Esophagus squamous epithelium (tissue), 5 donors: ENCODE measurements at regions not wholly inside any gene's neighbourhood (a gene's known extent, or its start where the extent isn't known, plus 50 kb on each side); places are given as distances from the start of the nearest gene placed in this dataset.

ENCODE experiments used
- DNase-seq: peaks from one replicate; lab custom pipeline; 2025; lab: John Stamatoyannopoulos, UW
- H3K27ac ChIP-seq, 4 donors: fragments of 200-600 bp; sonication (generic); one replicate each; pipeline ENCODE4 v1.5.1; 2016 to 2019; ENCODE audit warnings: mild to moderate bottlenecking in 1 of 4
- H3K27me3 ChIP-seq, 4 donors: fragments of 200-600 bp; sonication (generic); 1 replicate in 3 of 4; 2 replicates in 1 of 4; pipeline versions ENCODE4 v1.5.1 to v1.6.0; 2017 to 2021; ENCODE audit warnings: antibody characterized with exemption in 1 of 4
- H3K36me3 ChIP-seq, 3 donors: fragments of 200-600 bp; sonication (generic); one replicate each; pipeline ENCODE4 v1.5.1; 2016 to 2019
- H3K4me1 ChIP-seq, 3 donors: fragments of 200-600 bp; sonication (generic); one replicate each; pipeline ENCODE4 v1.5.1; 2017 to 2019
- H3K4me3 ChIP-seq, 4 donors: fragments of 200-600 bp; sonication (generic); 1 replicate in 3 of 4; 2 replicates in 1 of 4; pipeline ENCODE4 v1.5.1; 2016 to 2019; ENCODE audit warnings: mild to moderate bottlenecking in 2 of 4, moderate library complexity in 1 of 4
- H3K9me3 ChIP-seq, 3 donors: fragments of 200-600 bp; sonication (generic); one replicate each; pipeline ENCODE4 v1.5.1; 2016 to 2019
- CTCF ChIP-seq, 6 experiments: fragments of 450-650 bp in 4 of 6; fragments of 200-600 bp in 2 of 6; sonication (generic) in 2 of 6; IDR thresholded peaks; one replicate each; pipeline ENCODE4 v1.5.1; 2016 to 2019; ENCODE audit warnings: antibody characterized with exemption in 6 of 6, mild to moderate bottlenecking in 4 of 6, moderate library complexity in 4 of 6
- POLR2A ChIP-seq, 4 donors: fragments of 450-650 bp; IDR thresholded peaks; one replicate each; pipeline ENCODE4 v1.6.1; 2017; ENCODE audit warnings: antibody characterized with exemption in 4 of 4, mild to moderate bottlenecking in 4 of 4, moderate library complexity in 3 of 4
- WGBS, 2 donors: methylation state at CpG; one replicate each; pipeline ENCODE4 v1.1.5; 2018; 5-methylcytosine and 5-hydroxymethylcytosine counted together
- intact Hi-C: fragments of 100-400 bp; cut with DNase I; formaldehyde crosslinking; loops from one replicate; pipeline ENCODE4 v1.15.0; 2022
- donor health status: DM: yes; HTN: yes; CAD: no.

GRCh38 chrX:125404667-125405160 lies 85.0 kb downstream of the TEX13C start:
- DNase-seq: no peak
- Histone ChIP-seq H3K4me1 (no peaks in the 10 kb centered on the region), H3K4me3 (no peak overlapping the region), H3K36me3 (no peaks in the 10 kb centered on the region), H3K27me3 (no peaks in the 10 kb centered on the region), H3K9me3 (no peaks in the 10 kb centered on the region), H3K27ac (no peak overlapping the region)
- 27 to 50% methylated on average over 1 of the region's 1 CpG for WGBS, 2 donors
- TF ChIP-seq CTCF (IDR thresholded peaks at IDR 0.05) (no peak), POLR2A (IDR thresholded peaks at IDR 0.05) (no peak)
- intact Hi-C loops: no loop called here

DNA sequence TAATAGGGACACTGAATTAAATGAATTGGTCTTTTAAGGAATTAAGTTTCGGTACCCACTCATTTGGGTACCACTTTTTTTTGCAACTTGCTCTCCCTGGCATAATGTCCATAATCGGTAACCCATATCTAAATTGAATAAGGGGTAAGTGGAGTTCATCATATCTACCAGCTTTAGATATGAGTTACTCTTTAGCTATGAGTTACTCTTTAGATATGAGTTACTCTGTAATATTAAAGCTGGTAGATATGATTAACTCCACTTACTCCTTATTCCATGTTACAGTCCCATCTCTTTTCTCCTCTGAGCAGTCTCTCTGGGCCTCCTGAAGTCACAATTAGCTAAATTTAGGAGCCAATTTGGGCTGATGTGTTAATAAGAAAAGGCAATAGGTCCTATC lies 85.7 kb downstream of the TEX13C start:
- WGBS, 2 donors: 70 to 73% methylated on average over 2 of the region's 2 CpGs
- TF ChIP-seq POLR2A (IDR thresholded peaks at IDR 0.05): no peak
- Histone ChIP-seq H3K27me3 (no peaks in the 10 kb centered on the region), H3K9me3 (no peaks in the 10 kb centered on the region), H3K4me3 (no peak overlapping the region), H3K27ac (no peak overlapping the region), H3K4me1 (no peaks in the 10 kb centered on the region), H3K36me3 (no peaks in the 10 kb centered on the region)
- intact Hi-C loops: no loop called here
- no peak for DNase-seq

DNA sequence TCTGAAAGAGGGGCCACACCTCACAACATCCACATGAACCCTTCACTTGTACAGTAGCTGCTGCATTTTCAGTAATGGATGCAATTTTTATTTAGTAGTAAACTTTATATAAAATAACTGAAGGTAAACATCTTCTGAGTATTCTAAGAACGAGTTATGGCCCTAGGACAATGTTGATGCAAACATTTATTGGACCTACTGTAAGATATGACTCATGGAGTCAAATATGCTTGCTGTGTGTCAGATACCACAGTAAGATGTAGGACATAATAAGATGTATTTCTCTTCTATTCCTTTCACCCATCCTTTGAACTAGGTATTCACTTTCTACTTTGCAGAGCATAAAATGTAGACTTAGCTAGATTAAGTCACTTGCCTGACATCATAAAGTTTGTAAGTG lies 87.6 kb downstream of the TEX13C start:
- no peak for DNase-seq
- 9 to 67% methylated on average over 1 of the region's 1 CpG for WGBS, 2 donors
- Histone ChIP-seq H3K4me1 (no peaks in the 10 kb centered on the region), H3K27me3 (no peaks in the 10 kb centered on the region), H3K4me3 (no peak overlapping the region), H3K36me3 (no peaks in the 10 kb centered on the region), H3K27ac (no peak overlapping the region), H3K9me3 (no peaks in the 10 kb centered on the region)
- intact Hi-C loops: no loop called here
- TF ChIP-seq CTCF (IDR thresholded peaks at IDR 0.05): no peak
- no peak for TF ChIP-seq POLR2A (IDR thresholded peaks at IDR 0.05)

DNA sequence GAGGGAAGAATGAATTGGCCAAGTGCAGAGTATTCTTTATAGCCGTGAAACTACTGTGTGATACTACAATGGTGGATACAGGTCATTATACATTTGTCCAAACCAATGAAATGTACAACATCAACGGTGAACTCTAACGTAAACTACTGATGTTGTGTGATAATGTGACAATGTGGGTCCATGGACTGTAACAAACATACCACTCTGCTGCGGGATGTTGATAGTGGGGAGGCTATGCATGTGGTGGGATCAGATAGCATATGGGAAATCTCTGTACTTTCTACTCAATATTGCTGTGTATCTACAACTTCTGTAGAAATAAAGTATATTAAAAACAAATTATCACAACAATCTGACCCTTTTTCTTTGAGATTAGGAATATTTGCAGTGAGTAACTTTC lies 101.1 kb downstream of the TEX13C start:
- no peaks in the 10 kb centered on the region for H3K36me3 ChIP-seq
- 83 to 88% methylated on average over 4 of the region's 4 CpGs for WGBS, 2 donors
- no peaks in the 10 kb centered on the region for H3K27me3 ChIP-seq
- DNase-seq: no peak
- H3K4me3 ChIP-seq: no peak overlapping the region
- no peaks in the 10 kb centered on the region for H3K4me1 ChIP-seq
- intact Hi-C loops: no loop called here
- H3K27ac ChIP-seq: no peak overlapping the region
- TF ChIP-seq POLR2A (IDR thresholded peaks at IDR 0.05): no peak
- no peak for TF ChIP-seq CTCF (IDR thresholded peaks at IDR 0.05)
- no peaks in the 10 kb centered on the region for H3K9me3 ChIP-seq

DNA sequence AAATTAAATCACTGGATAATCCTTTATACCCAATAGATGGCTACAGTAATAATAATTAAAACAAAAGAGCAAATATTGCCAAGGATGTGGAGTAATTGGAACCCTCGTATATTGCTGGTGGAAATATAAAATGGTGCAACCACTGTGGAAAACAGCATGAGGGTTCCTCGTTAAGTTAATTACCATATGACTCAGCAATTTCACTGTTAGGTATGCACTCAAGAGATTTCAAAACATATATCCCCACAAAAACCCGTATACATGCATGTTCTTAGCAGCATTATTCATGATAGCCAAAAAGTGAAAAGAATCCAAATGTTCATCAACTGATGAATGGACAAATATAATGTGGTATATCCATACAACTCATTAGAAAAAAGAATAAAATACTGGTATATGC lies 103.3 kb downstream of the TEX13C start:
- Histone ChIP-seq H3K36me3 (no peaks in the 10 kb centered on the region), H3K27ac (no peak overlapping the region), H3K27me3 (no peaks in the 10 kb centered on the region), H3K4me3 (no peak overlapping the region), H3K4me1 (no peaks in the 10 kb centered on the region), H3K9me3 (no peaks in the 10 kb centered on the region)
- WGBS, 2 donors: 59 to 67% methylated on average over 3 of the region's 3 CpGs
- DNase-seq: no peak
- intact Hi-C loops: no loop called here
- TF ChIP-seq POLR2A (IDR thresholded peaks at IDR 0.05): no peak
- no peak for TF ChIP-seq CTCF (IDR thresholded peaks at IDR 0.05)

- H3K4me1 ChIP-seq: no peaks in the 10 kb centered on the region
- no peak for DNase-seq
- no peaks in the 10 kb centered on the region for H3K27me3 ChIP-seq
- H3K27ac ChIP-seq: no peak overlapping the region
- TF ChIP-seq POLR2A (IDR thresholded peaks at IDR 0.05) (no peak), CTCF (IDR thresholded peaks at IDR 0.05) (no peak)
- H3K9me3 ChIP-seq: no peaks in the 10 kb centered on the region
- WGBS, 2 donors: 35 to 40% methylated on average over 1 of the region's 1 CpG
- intact Hi-C loops: no loop called here
- H3K36me3 ChIP-seq: no peaks in the 10 kb centered on the region
- H3K4me3 ChIP-seq: no peak overlapping the region
Measured at GRCh38 chrX:125424536-125424935, 104.9 kb downstream of the TEX13C start.
